ENCODE measurements at regions not wholly inside any gene's neighbourhood (a gene's known extent, or its start where the extent isn't known, plus 50 kb on each side); places are given as distances from the start of the nearest gene placed in this dataset.

DNA sequence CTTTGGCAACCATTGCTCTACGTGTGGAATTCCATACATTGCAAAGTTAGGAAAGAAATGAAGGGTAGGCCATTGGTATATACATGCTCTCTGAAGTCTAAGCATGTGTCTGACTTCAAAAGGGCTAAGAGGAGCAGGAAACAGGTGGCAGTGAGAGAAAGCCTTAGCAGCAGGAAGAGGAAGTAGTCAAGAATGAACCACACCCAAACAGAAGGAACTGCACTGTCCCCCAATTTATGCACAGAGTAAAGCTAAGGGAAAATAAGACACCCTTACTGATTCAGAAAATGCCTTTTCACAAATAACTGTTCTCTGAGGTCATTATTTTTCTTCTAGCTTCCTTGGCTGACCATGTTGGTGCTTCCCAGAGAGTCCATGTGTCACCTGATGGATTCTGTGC, 575.4 kb downstream of the NTRK3 start:
- Histone ChIP-seq H3K9me3 (peaks cover 13% of the 10 kb centered on the region; the same call in 1 of the 3 replicates), H3K4me3 (no peak overlapping the region), H3K4me2 (no peak overlapping the region), H3K27ac (no peak overlapping the region), H3K4me1 (0 out of 3 replicates have a peak, but pooled peaks cover 5% of the 10 kb centered on the region)
- 19% methylated on average over 1 of the region's 1 CpG for WGBS (ENCODE audit: missing lambda C conversion rate)
- DNase-seq (ENCODE audit: low read depth in 1 of 2, low spot score in 1 of 2), result no peak
- no peak for FAIRE-seq
- POLR2A ChIA-PET, result no interaction called here
- no peak for TF ChIP-seq POLR2AphosphoS2 (conservative IDR thresholded peaks at IDR 0.05; ENCODE audit: low read length)
- no peak for TF ChIP-seq JUNB (IDR thresholded peaks at IDR 0.05)
- TF ChIP-seq HMGXB4 (CRISPR knock-in tag; IDR thresholded peaks at IDR 0.05; ENCODE audit: borderline replicate concordance), result no peak
- TF ChIP-seq ZSCAN20 (CRISPR knock-in tag; IDR thresholded peaks at IDR 0.05), result no peak
- TF ChIP-seq TFCP2L1 (CRISPR knock-in tag; IDR thresholded peaks at IDR 0.05), result no peak
- no peak for TF ChIP-seq SMC3 (IDR thresholded peaks at IDR 0.05)
- no peak for ATAC-seq
- CTCF ChIA-PET, result no interaction called here

DNA sequence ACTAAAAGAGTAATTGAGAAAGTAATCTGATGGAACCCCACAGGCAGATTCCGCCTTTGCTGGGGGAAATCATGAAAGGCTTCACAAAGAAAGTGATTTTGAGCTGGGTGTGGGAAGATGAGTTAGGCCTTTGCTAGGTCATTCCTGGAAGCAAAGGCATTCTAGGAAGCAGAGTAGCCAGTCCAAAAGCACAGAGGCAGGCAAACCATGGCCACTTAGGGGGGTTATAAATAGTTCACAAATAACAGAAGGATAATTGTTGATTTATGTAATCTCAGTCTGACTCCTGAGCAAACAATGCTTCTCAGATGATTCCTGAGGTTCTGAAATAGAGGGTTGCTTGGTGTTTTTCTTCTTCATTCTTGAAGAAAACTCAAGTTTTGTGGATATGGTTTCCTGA, 576.3 kb downstream of the NTRK3 start:
- H3K9me3 ChIP-seq, result peaks cover 13% of the 10 kb centered on the region; the same call in 1 of the 3 replicates
- no peak overlapping the region for H3K27ac ChIP-seq
- H3K4me1 ChIP-seq, result 0 out of 3 replicates have a peak, but pooled peaks cover 5% of the 10 kb centered on the region
- H3K4me3 ChIP-seq, result no peak overlapping the region
- DNase-seq (ENCODE audit: low read depth in 1 of 2, low spot score in 1 of 2), result no peak
- FAIRE-seq, result no peak
- H3K4me2 ChIP-seq, result no peak overlapping the region
- no peak for TF ChIP-seq CBX8 (IDR thresholded peaks at IDR 0.05)
- TF ChIP-seq JUN (IDR thresholded peaks at IDR 0.05), result no peak
- no peak for TF ChIP-seq ZC3H11A (IDR thresholded peaks at IDR 0.05)
- TF ChIP-seq, protein P1, sequence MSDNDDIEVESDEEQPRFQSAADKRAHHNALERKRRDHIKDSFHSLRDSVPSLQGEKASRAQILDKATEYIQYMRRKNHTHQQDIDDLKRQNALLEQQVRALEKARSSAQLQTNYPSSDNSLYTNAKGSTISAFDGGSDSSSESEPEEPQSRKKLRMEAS (IDR thresholded peaks at IDR 0.05), result no peak
- no peak for TF ChIP-seq REST (IDR thresholded peaks at IDR 0.05)
- TF ChIP-seq HMGXB4 (CRISPR knock-in tag; IDR thresholded peaks at IDR 0.05; ENCODE audit: borderline replicate concordance), result no peak
- no peak for TF ChIP-seq HOXB13 (CRISPR knock-in tag; IDR thresholded peaks at IDR 0.05; ENCODE audit: low read depth)
- TF ChIP-seq RFX5 (IDR thresholded peaks at IDR 0.05), result no peak
- TF ChIP-seq EHMT2 (IDR thresholded peaks at IDR 0.05; ENCODE audit: low read depth), result no peak
- TF ChIP-seq EP300 (IDR thresholded peaks at IDR 0.05), result no peak
- no peak for TF ChIP-seq JUNB (IDR thresholded peaks at IDR 0.05)
- no peak for TF ChIP-seq PBX3 (IDR thresholded peaks at IDR 0.05)
- no peak for TF ChIP-seq RAD21 (conservative IDR thresholded peaks at IDR 0.05 in 1 of 2, IDR thresholded peaks at IDR 0.05 in 1 of 2)
- TF ChIP-seq RNF2 (IDR thresholded peaks at IDR 0.05; ENCODE audit: borderline replicate concordance, low read depth), result no peak
- no peak for TF ChIP-seq PHF8 (IDR thresholded peaks at IDR 0.05; ENCODE audit: borderline replicate concordance, low read depth)
- TF ChIP-seq, protein P2, sequence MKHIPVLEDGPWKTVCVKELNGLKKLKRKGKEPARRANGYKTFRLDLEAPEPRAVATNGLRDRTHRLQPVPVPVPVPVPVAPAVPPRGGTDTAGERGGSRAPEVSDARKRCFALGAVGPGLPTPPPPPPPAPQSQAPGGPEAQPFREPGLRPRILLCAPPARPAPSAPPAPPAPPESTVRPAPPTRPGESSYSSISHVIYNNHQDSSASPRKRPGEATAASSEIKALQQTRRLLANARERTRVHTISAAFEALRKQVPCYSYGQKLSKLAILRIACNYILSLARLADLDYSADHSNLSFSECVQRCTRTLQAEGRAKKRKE (CRISPR knock-in tag; IDR thresholded peaks at IDR 0.05; ENCODE audit: low read depth), result no peak
- TF ChIP-seq HES2 (IDR thresholded peaks at IDR 0.05), result no peak
- TF ChIP-seq CHD2 (IDR thresholded peaks at IDR 0.05; ENCODE audit: low read length, partially characterized antibody), result no peak
- TF ChIP-seq HOXB5 (CRISPR knock-in tag; IDR thresholded peaks at IDR 0.05), result no peak
- no peak for TF ChIP-seq NFE2L2 (conservative IDR thresholded peaks at IDR 0.05; ENCODE audit: low read length)
- 69% methylated on average over 1 of the region's 1 CpG for WGBS (ENCODE audit: missing lambda C conversion rate)
- ChIA-PET POLR2A (no interaction called here), CTCF (no interaction called here)
- no peak for ATAC-seq
